ENCODE measurements at regions not wholly inside any gene's neighbourhood (a gene's known extent, or its start where the extent isn't known, plus 50 kb on each side); places are given as distances from the start of the nearest gene placed in this dataset.

DNA sequence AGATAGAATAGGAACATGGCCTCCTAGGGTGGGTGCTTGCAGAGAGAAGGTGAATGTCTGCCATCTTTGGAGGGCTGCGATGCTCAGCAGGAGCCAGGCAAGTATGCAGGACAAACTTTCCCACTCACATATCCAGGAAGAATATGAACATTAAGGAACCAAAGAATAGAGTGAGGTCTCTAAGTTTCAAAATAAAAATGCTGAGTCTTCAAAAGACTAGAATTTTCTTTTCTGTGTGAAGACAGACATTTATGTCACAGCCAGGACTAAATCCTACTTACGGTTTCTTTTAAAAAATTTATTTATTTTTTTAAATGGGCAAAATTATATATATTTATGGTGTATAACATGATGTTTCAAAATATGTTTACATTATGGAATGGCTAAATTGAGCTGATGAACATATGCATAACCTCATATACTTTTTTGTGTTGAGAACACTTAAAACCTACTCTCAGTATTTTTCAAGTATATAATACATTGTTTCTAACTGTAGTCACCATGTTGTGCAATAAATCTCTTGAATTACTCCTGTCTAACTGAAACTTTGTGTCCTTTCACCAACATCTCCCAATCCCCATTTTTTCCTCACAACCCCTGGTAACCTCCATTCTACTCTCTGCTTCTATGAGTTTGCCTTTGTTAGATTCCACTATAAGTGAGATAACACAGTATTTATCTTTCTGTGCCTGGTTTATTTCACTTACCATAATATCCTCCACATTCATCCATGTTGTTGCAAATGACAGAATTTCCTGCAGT is 177.8 kb upstream of the HAND2 start:
- POLR2A ChIA-PET (ENCODE audit: partially characterized antibody) = no interaction called here
- H4K20me1 ChIP-seq (replicated peaks in 1 of 2; ENCODE audit: control insufficient read depth in 1 of 2, insufficient read depth in 2 of 2, low read length in 2 of 2) = no peaks in the 10 kb centered on the region
- FAIRE-seq = no peak

More for the DNA sequence above, 177.8 kb upstream of the HAND2 start:
- Histone ChIP-seq H2BK120ac (replicated peaks; ENCODE audit: low read depth, low read length) (no peak overlapping the region), H3K4me3 (ENCODE audit: extremely low read depth in 1 of 4, insufficient read depth in 2 of 4, low read depth in 3 of 4, low read length in 4 of 4) (no peak overlapping the region), H3K79me2 (ENCODE audit: control insufficient read depth in 1 of 2, insufficient read depth in 2 of 2, low read length in 2 of 2) (no peaks in the 10 kb centered on the region), H3K18ac (ENCODE audit: extremely low read depth, low read length) (no peak overlapping the region), H2BK15ac (ENCODE audit: low read length) (no peak overlapping the region), H2BK20ac (ENCODE audit: low read length) (no peak overlapping the region), H3K27ac (ENCODE audit: low read depth, low read length) (no peak overlapping the region), H3K36me3 (ENCODE audit: control insufficient read depth in 2 of 4, insufficient read depth in 4 of 4, low read length in 3 of 4) (no peaks in the 10 kb centered on the region), H4K5ac (ENCODE audit: insufficient read length, low read depth, low read length) (no peak overlapping the region), H3K14ac (ENCODE audit: insufficient read length) (no peak overlapping the region), H3K9me3 (ENCODE audit: insufficient read depth in 2 of 2, low read depth in 1 of 2, low read length in 1 of 2) (no peaks in the 10 kb centered on the region), H3K27me3 (replicated peaks in 1 of 4; ENCODE audit: control insufficient read depth in 3 of 4, extremely low read depth in 1 of 4, insufficient read depth in 3 of 4, low read length in 3 of 4) (peaks cover 0 to 1% (median 0%) of the 10 kb centered on the region in 4 experiments; a peak in 1 of 7 replicates), H2AFZ (ENCODE audit: low read length) (no peak overlapping the region), H3K4me1 (replicated peaks in 1 of 4; ENCODE audit: control insufficient read depth in 3 of 4, insufficient read depth in 4 of 4, low read length in 3 of 4) (no peaks in the 10 kb centered on the region), H2AK5ac (ENCODE audit: low read depth, low read length) (no peak overlapping the region), H4K91ac (replicated peaks; ENCODE audit: insufficient read length, low read length) (no peak overlapping the region), H3K4me2 (ENCODE audit: insufficient read depth in 1 of 2, low read depth in 2 of 2, low read length in 2 of 2) (no peak overlapping the region), H3K23me2 (ENCODE audit: low read depth, low read length) (no peaks in the 10 kb centered on the region; the same call in 1 of the 2 replicates), H3K56ac (replicated peaks; ENCODE audit: insufficient read length, low read depth, low read length) (no peak overlapping the region), H3K9ac (replicated peaks in 1 of 4; ENCODE audit: extremely low read depth in 1 of 4, low read depth in 3 of 4, low read length in 3 of 4) (no peak overlapping the region), H4K8ac (ENCODE audit: extremely low read depth, insufficient read depth, low read length) (no peak overlapping the region), H3K23ac (ENCODE audit: insufficient read length) (no peak overlapping the region), H3K79me1 (ENCODE audit: low read depth, low read length) (no peaks in the 10 kb centered on the region), H2BK12ac (ENCODE audit: low read depth, low read length) (no peak overlapping the region), H2BK5ac (ENCODE audit: low read depth, low read length) (no peak overlapping the region), H3K4ac (replicated peaks; ENCODE audit: insufficient read length, low read depth, low read length) (no peak overlapping the region)
- WGBS, 2 experiments (ENCODE audit: extremely low coverage in 1 of 2, insufficient coverage in 1 of 2, insufficient read length in 1 of 2, insufficient replicate concordance in 2 of 2, low coverage in 1 of 2, low lambda C conversion rate in 2 of 2, missing lambda C conversion rate in 1 of 2) = 91% methylated on average over 2 of the region's 2 CpGs; no CpG with 5 or more reads in 1 of the 2 experiments
- TF ChIP-seq POLR2AphosphoS5 (IDR thresholded peaks at IDR 0.05; ENCODE audit: low read depth, low read length) (no peak), EZH2 (IDR thresholded peaks at IDR 0.05; ENCODE audit: low read depth, low read length, severe bottlenecking) (no peak), EGR1 (IDR thresholded peaks at IDR 0.05; ENCODE audit: borderline replicate concordance, low read depth, low read length) (no peak), CBX8 (IDR thresholded peaks at IDR 0.05; ENCODE audit: borderline replicate concordance, low read depth, low read length) (no peak), KDM5A (IDR thresholded peaks at IDR 0.05; ENCODE audit: low read length) (no peak)
- TF ChIP-seq, protein P1, sequence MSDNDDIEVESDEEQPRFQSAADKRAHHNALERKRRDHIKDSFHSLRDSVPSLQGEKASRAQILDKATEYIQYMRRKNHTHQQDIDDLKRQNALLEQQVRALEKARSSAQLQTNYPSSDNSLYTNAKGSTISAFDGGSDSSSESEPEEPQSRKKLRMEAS (IDR thresholded peaks at IDR 0.05) = no peak
- CTCF ChIA-PET (ENCODE audit: partially characterized antibody) = interaction anchor here (1.2 kb wide), 1 partner anchor 45 kb away, joined by 3 read pairs; no protein-coding TSS in a partner anchor
- no peak for DNase-seq (ENCODE audit: low read depth in 1 of 2, low spot score in 2 of 2)
